Sigmoid colon (tissue), 3 donors: ENCODE measurements at regions not wholly inside any gene's neighbourhood (a gene's known extent, or its start where the extent isn't known, plus 50 kb on each side); places are given as distances from the start of the nearest gene placed in this dataset.

Source experiments
- CTCF ChIP-seq, 4 experiments: fragments of 450-650 bp in 3 of 4; fragments of 200-600 bp in 1 of 4; IDR thresholded peaks; one replicate each; pipeline ENCODE4 v1.5.1; 2016 to 2019; ENCODE audit warnings: antibody characterized with exemption in 4 of 4, mild to moderate bottlenecking in 3 of 4, moderate library complexity in 2 of 4
- POLR2A ChIP-seq, 2 donors: fragments of 450-650 bp; IDR thresholded peaks; one replicate each; pipeline ENCODE4 v1.6.1; 2016; ENCODE audit warnings: antibody characterized with exemption in 2 of 2, mild to moderate bottlenecking in 2 of 2, moderate library complexity in 2 of 2

GRCh38 chr9:89794918-89795317 is 190.1 kb downstream of the GADD45G start:
- TF ChIP-seq CTCF (IDR thresholded peaks at IDR 0.05) (no peak), POLR2A (IDR thresholded peaks at IDR 0.05) (no peak)
